ENCODE measurements at regions not wholly inside any gene's neighbourhood (a gene's known extent, or its start where the extent isn't known, plus 50 kb on each side); places are given as distances from the start of the nearest gene placed in this dataset.

DNA sequence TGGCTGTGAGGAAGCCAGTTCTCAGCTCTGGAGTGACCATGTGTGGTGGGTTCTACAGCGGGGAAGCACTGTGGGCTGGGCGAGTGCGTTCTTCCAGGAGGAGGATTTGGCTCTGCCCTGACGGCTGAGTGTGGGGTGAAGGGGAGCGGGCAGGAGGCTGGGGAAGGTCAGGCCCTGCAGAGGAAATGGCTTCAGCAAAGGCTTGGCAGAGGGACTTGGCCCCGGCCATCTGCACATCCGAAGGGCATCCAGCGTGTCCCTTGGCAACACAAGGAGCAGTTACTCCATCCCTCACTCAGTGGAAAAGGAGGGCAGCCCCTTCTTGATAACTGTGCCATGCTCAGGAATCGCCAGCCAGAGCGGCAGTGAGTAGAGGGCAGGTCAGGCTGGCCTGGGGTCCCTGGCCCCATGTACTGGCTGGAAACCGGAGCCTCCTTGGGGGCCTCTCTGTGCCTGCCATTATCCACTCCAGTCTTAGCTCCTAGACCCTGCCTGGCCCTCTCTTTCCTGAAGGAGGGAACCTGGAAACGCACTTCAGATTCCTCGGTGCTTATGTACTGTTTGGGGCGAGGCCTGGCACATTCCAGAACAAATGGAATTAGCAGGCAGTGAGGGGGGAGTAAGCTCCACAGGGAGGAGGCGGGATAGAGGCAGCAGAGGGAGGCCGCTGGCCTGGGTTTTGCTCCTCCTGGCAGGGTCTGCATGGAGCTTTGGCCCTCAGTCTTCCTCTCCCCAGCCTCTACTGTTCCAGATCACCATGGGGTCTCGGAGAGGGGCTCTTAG, 133.6 kb upstream of the NCOR2 start:
- peaks cover 0 to 2% of the 10 kb centered on the region in 2 experiments; a peak in 2 of 4 replicates for H3K27me3 ChIP-seq (replicated peaks in 1 of 2; ENCODE audit: control insufficient read depth in 2 of 2, insufficient read depth in 2 of 2, low read length in 1 of 2)
- H4K20me1 ChIP-seq (ENCODE audit: control insufficient read depth, insufficient read depth) = no peaks in the 10 kb centered on the region
- H3K9me3 ChIP-seq (replicated peaks; ENCODE audit: control insufficient read depth, insufficient read depth, low read length) = no peaks in the 10 kb centered on the region
- WGBS (ENCODE audit: insufficient coverage, insufficient replicate concordance, low lambda C conversion rate, missing lambda C conversion rate) = 44% methylated on average over 17 of the region's 17 CpGs
- no peak for ATAC-seq
- H3K27ac ChIP-seq (ENCODE audit: control insufficient read depth, insufficient read depth) = no peak overlapping the region
- H3K4me2 ChIP-seq (ENCODE audit: control insufficient read depth, insufficient read depth) = no peak overlapping the region
- intact Hi-C loops (cut with micrococcal nuclease; ENCODE audit: unreplicated experiment) (no loop called here), in situ Hi-C loops (cut with MboI) (no loop called here)
- H3K9ac ChIP-seq (ENCODE audit: control insufficient read depth, insufficient read depth, low read length) = no peak overlapping the region
- POLR2A ChIA-PET = no interaction called here
- FAIRE-seq = no peak
- no peaks in the 10 kb centered on the region for H3K79me2 ChIP-seq (ENCODE audit: control insufficient read depth, insufficient read depth, low read length)
- RAD21 ChIA-PET (ENCODE audit: unreplicated experiment) = no interaction called here
- no peaks in the 10 kb centered on the region for H3K36me3 ChIP-seq (ENCODE audit: control insufficient read depth in 2 of 2, insufficient read depth in 2 of 2, low read length in 1 of 2)
- no peaks in the 10 kb centered on the region for H3K4me1 ChIP-seq (ENCODE audit: control insufficient read depth, insufficient read depth, low read length)
- H2AFZ ChIP-seq (ENCODE audit: control insufficient read depth, low read depth, low read length) = no peak overlapping the region
- TF ChIP-seq ZZZ3 (IDR thresholded peaks at IDR 0.05; ENCODE audit: control insufficient read depth, insufficient read length, low read depth) (no peak), POLR2AphosphoS5 (IDR thresholded peaks at IDR 0.05; ENCODE audit: low read length) (no peak), RFX5 (IDR thresholded peaks at IDR 0.05; ENCODE audit: low read depth, low read length) (no peak), POLR2AphosphoS2 (IDR thresholded peaks at IDR 0.05; ENCODE audit: low read depth, low read length) (no peak), MTA2 (IDR thresholded peaks at IDR 0.05; ENCODE audit: low read depth) (no peak)
- TF ChIP-seq, protein P1, sequence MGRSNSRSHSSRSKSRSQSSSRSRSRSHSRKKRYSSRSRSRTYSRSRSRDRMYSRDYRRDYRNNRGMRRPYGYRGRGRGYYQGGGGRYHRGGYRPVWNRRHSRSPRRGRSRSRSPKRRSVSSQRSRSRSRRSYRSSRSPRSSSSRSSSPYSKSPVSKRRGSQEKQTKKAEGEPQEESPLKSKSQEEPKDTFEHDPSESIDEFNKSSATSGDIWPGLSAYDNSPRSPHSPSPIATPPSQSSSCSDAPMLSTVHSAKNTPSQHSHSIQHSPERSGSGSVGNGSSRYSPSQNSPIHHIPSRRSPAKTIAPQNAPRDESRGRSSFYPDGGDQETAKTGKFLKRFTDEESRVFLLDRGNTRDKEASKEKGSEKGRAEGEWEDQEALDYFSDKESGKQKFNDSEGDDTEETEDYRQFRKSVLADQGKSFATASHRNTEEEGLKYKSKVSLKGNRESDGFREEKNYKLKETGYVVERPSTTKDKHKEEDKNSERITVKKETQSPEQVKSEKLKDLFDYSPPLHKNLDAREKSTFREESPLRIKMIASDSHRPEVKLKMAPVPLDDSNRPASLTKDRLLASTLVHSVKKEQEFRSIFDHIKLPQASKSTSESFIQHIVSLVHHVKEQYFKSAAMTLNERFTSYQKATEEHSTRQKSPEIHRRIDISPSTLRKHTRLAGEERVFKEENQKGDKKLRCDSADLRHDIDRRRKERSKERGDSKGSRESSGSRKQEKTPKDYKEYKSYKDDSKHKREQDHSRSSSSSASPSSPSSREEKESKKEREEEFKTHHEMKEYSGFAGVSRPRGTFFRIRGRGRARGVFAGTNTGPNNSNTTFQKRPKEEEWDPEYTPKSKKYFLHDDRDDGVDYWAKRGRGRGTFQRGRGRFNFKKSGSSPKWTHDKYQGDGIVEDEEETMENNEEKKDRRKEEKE (IDR thresholded peaks at IDR 0.05) = no peak
- CTCF ChIA-PET = interaction anchor here (0.6 to 1.0 kb wide), 2 partner anchors 23 to 116 kb away, joined by 3 to 4 read pairs; no protein-coding TSS in a partner anchor
- BruUV-seq (replicated peaks) = no TSS peak
- no peak overlapping the region for H3K4me3 ChIP-seq
- no peak for DNase-seq (ENCODE audit: low read depth, low spot score)
- SMC1A ChIA-PET (ENCODE audit: uncharacterized antibody, unreplicated experiment) = no interaction called here
